ENCODE measurements at regions not wholly inside any gene's neighbourhood (a gene's known extent, or its start where the extent isn't known, plus 50 kb on each side); places are given as distances from the start of the nearest gene placed in this dataset.

DNA sequence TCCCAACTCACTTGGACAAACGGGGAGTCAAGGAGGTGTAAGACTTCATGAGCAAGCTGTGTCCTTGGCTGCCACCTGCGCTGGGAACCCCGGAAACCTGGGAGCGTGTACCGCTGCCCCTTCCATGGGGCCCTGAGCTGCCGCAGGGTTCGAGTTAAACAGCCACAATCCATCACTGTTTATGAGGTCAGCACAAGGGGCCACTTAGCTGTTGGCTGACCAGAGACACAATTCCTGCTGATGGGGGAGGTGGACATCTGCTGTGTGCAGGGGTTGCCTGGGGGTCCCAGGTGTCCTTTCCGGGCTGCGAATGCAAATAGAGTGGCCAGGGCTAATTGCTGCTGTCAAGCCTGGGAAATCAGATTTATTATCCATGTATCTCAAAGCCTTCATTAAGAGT, 549.3 kb downstream of the BRD1 start:
- H3K36me3 ChIP-seq, result no peaks in the 10 kb centered on the region
- no peak overlapping the region for H3K27ac ChIP-seq
- DNase-seq (ENCODE audit: low read depth in 1 of 2, low spot score in 1 of 2), result no peak
- no peaks in the 10 kb centered on the region for H3K4me1 ChIP-seq (ENCODE audit: low read depth)
- H3K9me3 ChIP-seq (ENCODE audit: low read depth), result no peaks in the 10 kb centered on the region
- TF ChIP-seq, protein P1, sequence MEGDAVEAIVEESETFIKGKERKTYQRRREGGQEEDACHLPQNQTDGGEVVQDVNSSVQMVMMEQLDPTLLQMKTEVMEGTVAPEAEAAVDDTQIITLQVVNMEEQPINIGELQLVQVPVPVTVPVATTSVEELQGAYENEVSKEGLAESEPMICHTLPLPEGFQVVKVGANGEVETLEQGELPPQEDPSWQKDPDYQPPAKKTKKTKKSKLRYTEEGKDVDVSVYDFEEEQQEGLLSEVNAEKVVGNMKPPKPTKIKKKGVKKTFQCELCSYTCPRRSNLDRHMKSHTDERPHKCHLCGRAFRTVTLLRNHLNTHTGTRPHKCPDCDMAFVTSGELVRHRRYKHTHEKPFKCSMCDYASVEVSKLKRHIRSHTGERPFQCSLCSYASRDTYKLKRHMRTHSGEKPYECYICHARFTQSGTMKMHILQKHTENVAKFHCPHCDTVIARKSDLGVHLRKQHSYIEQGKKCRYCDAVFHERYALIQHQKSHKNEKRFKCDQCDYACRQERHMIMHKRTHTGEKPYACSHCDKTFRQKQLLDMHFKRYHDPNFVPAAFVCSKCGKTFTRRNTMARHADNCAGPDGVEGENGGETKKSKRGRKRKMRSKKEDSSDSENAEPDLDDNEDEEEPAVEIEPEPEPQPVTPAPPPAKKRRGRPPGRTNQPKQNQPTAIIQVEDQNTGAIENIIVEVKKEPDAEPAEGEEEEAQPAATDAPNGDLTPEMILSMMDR (IDR thresholded peaks at IDR 0.05; ENCODE audit: low read depth, low read length), result no peak
- no peak overlapping the region for H3K4me3 ChIP-seq
- H3K27me3 ChIP-seq, result peaks cover 9% of the 10 kb centered on the region

DNA sequence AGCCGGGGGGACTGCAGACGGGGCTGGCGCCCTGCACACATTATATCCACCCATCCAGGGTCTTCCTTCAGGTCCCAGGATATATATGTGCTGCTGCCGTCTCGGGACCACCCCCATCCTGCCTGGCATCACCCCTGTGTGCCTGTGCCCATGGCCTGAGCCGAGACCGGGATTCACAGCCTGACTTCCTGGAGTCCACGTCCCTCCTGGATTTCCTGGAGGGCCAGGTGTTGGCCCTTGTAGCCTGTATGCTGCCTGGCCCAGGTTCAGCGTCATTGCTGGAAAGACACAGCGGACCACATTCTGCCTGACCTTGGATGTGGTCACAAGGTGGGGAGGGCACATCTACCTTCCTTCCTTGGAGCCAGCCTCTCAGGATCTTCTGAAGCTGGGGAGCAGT, 551.1 kb downstream of the BRD1 start:
- H3K4me3 ChIP-seq, result no peak overlapping the region
- H3K4me1 ChIP-seq (ENCODE audit: low read depth), result no peaks in the 10 kb centered on the region
- no peaks in the 10 kb centered on the region for H3K36me3 ChIP-seq
- peaks cover 9% of the 10 kb centered on the region for H3K27me3 ChIP-seq
- no peak for DNase-seq (ENCODE audit: low read depth in 1 of 2, low spot score in 1 of 2)
- H3K9me3 ChIP-seq (ENCODE audit: low read depth), result no peaks in the 10 kb centered on the region
- TF ChIP-seq, protein P1 (IDR thresholded peaks at IDR 0.05; ENCODE audit: low read depth, low read length), result no peak
- H3K27ac ChIP-seq, result no peak overlapping the region

GRCh38 chr22:49274754-49275380, 552.8 kb downstream of the BRD1 start:
- no peaks in the 10 kb centered on the region for H3K36me3 ChIP-seq
- H3K9me3 ChIP-seq (ENCODE audit: low read depth), result no peaks in the 10 kb centered on the region
- TF ChIP-seq, protein P1 (IDR thresholded peaks at IDR 0.05; ENCODE audit: low read depth, low read length), result no peak
- H3K4me3 ChIP-seq, result no peak overlapping the region
- no peak overlapping the region for H3K27ac ChIP-seq
- peaks cover 15% of the 10 kb centered on the region for H3K27me3 ChIP-seq
- no peaks in the 10 kb centered on the region for H3K4me1 ChIP-seq (ENCODE audit: low read depth)
- DNase-seq (ENCODE audit: low read depth in 1 of 2, low spot score in 1 of 2), result no peak

DNA sequence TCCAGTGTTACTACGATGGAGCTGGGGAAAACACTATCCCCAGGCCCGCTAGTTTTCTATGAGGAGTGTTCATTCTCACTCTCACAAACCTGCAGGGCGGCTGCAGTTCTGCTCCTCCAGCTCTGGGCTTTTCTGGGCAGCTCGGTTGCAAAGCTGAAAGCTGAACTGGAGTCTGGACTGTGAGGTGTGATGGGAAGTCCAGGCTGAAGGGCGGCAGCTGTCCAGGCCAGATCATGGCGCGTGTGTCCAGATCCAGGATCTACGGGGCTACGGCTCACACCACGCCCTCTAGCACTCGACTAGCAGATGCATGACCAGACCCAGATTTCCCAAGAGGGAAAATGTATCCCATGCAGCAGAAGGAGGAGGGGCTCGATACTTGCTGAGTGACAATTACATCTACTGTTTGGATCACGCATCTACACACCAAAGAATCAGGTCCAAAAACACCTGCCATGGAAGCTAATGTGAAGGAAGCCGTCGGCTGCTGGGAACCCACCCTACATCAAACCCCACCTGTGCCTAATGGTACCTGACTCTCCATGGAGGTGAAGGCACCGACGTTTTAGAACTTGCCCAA, 555.0 kb downstream of the BRD1 start:
- DNase-seq (ENCODE audit: low read depth in 1 of 2, low spot score in 1 of 2), result no peak

GRCh38 chr22:49271831-49272230, 555.8 kb downstream of the BRD1 start:
- H3K27me3 ChIP-seq, result peaks cover 32% of the 10 kb centered on the region
- H3K36me3 ChIP-seq, result no peaks in the 10 kb centered on the region
- H3K4me1 ChIP-seq (ENCODE audit: low read depth), result no peaks in the 10 kb centered on the region
- no peak overlapping the region for H3K27ac ChIP-seq
- no peak overlapping the region for H3K4me3 ChIP-seq
- H3K9me3 ChIP-seq (ENCODE audit: low read depth), result no peaks in the 10 kb centered on the region
- TF ChIP-seq, protein P1 (IDR thresholded peaks at IDR 0.05; ENCODE audit: low read depth, low read length), result no peak
- no peak for DNase-seq (ENCODE audit: low read depth in 1 of 2, low spot score in 1 of 2)

More for the DNA sequence above, 555.0 kb downstream of the BRD1 start:
- no peak overlapping the region for H3K27ac ChIP-seq
- H3K36me3 ChIP-seq, result no peaks in the 10 kb centered on the region
- H3K4me3 ChIP-seq, result no peak overlapping the region
- peaks cover 32% of the 10 kb centered on the region for H3K27me3 ChIP-seq
- no peaks in the 10 kb centered on the region for H3K4me1 ChIP-seq (ENCODE audit: low read depth)
- TF ChIP-seq, protein P1 (IDR thresholded peaks at IDR 0.05; ENCODE audit: low read depth, low read length), result no peak
- H3K9me3 ChIP-seq (ENCODE audit: low read depth), result no peaks in the 10 kb centered on the region
